Ishikawa (cell line): ENCODE measurements at regions not wholly inside any gene's neighbourhood (a gene's known extent, or its start where the extent isn't known, plus 50 kb on each side); places are given as distances from the start of the nearest gene placed in this dataset.

ENCODE experiments used
- CEBPB ChIP-seq: IDR thresholded peaks from 2 replicates; pipeline ENCODE4 v1.6.1; 2012
- CREB1 ChIP-seq: IDR thresholded peaks from 2 replicates; pipeline ENCODE4 v1.6.1; 2012; ENCODE audit warnings: low read depth
- EGR1 ChIP-seq: IDR thresholded peaks from 2 replicates; pipeline ENCODE4 v1.6.1; 2012
- EP300 ChIP-seq: IDR thresholded peaks from 2 replicates; pipeline ENCODE4 v1.6.1; 2012; ENCODE audit warnings: borderline replicate concordance
- FOXM1 ChIP-seq: IDR thresholded peaks from 2 replicates; pipeline ENCODE4 v1.6.1; 2012; ENCODE audit warnings: low read depth, borderline replicate concordance
- NFIC ChIP-seq: IDR thresholded peaks from 2 replicates; pipeline ENCODE4 v1.6.1; 2012
- RAD21 ChIP-seq: IDR thresholded peaks from 2 replicates; pipeline ENCODE4 v1.6.1; 2012; ENCODE audit warnings: low read depth
- TAF1 ChIP-seq: IDR thresholded peaks from 2 replicates; pipeline ENCODE4 v1.6.1; 2012; ENCODE audit warnings: low read depth, mild to moderate bottlenecking
- TCF12 ChIP-seq: IDR thresholded peaks from 2 replicates; pipeline ENCODE4 v1.6.1; 2012; ENCODE audit warnings: low read depth
- TEAD4 ChIP-seq: IDR thresholded peaks from 2 replicates; pipeline ENCODE4 v1.6.1; 2012
- YY1 ChIP-seq: IDR thresholded peaks from 2 replicates; pipeline ENCODE4 v1.6.1; 2012; ENCODE audit warnings: low read depth
- ZBTB7A ChIP-seq: IDR thresholded peaks from 2 replicates; pipeline ENCODE4 v1.6.1; 2012; ENCODE audit warnings: low read depth
- TF ChIP-seq, protein P1 (sequence below): IDR thresholded peaks from 2 replicates; pipeline ENCODE4 v1.6.1; 2012
- TF ChIP-seq, protein P2 (sequence below): IDR thresholded peaks from 2 replicates; pipeline ENCODE4 v1.6.1; 2012
- TF ChIP-seq, protein P3 (sequence below): IDR thresholded peaks from 2 replicates; pipeline ENCODE4 v1.6.1; 2012; ENCODE audit warnings: low read depth, mild to moderate bottlenecking

DNA sequence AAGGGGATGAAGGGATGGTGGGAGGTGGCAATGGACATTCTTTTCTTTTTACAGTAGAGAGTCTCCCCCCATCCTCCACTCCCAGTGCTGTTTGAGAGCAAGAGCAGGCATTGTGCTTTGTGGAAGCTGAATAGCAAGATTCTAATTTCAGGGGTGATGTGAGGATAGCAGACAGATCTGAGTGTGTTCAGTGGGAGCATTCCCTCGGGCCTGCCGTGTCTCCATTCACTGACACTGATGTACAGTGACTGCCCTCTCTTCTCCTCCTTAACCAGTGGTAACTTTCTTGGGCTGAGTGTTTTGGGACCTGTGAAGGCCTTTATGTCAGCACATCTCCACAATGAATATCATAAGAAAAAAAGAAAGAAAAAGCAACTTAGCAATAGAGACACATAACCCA is 396.6 kb upstream of the RPS6KA3 start:
- TF ChIP-seq TCF12 (no peak), NFIC (no peak)
- TF ChIP-seq, protein P1, sequence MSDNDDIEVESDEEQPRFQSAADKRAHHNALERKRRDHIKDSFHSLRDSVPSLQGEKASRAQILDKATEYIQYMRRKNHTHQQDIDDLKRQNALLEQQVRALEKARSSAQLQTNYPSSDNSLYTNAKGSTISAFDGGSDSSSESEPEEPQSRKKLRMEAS, result no peak
- TF ChIP-seq, protein P2, sequence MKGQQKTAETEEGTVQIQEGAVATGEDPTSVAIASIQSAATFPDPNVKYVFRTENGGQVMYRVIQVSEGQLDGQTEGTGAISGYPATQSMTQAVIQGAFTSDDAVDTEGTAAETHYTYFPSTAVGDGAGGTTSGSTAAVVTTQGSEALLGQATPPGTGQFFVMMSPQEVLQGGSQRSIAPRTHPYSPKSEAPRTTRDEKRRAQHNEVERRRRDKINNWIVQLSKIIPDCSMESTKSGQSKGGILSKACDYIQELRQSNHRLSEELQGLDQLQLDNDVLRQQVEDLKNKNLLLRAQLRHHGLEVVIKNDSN, result no peak

DNA sequence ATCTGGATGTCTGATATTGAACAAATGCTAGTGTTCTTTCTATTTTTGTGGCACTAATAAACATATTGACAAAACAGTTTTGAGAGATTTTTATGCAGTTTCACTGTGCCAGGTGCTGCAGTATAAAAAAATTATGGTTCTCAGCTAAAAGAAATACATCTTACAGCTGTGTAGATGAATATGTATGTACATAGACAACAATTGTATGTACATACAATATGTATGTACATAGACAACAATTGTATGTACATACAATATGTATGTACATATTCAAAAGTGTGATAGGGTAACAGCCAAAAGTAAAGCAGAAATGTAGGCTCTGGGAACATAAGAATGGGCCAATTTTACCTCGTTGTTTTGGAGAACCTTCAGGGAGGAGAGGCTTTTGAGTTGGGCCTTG is 390.0 kb upstream of the RPS6KA3 start:
- no peak for TF ChIP-seq TAF1
- no peak for TF ChIP-seq ZBTB7A
- no peak for TF ChIP-seq YY1
- TF ChIP-seq RAD21, result no peak
- TF ChIP-seq, protein P2, result no peak
- no peak for TF ChIP-seq EP300
- no peak for TF ChIP-seq FOXM1
- TF ChIP-seq CREB1, result no peak
- no peak for TF ChIP-seq TEAD4
- TF ChIP-seq CEBPB, result no peak

DNA sequence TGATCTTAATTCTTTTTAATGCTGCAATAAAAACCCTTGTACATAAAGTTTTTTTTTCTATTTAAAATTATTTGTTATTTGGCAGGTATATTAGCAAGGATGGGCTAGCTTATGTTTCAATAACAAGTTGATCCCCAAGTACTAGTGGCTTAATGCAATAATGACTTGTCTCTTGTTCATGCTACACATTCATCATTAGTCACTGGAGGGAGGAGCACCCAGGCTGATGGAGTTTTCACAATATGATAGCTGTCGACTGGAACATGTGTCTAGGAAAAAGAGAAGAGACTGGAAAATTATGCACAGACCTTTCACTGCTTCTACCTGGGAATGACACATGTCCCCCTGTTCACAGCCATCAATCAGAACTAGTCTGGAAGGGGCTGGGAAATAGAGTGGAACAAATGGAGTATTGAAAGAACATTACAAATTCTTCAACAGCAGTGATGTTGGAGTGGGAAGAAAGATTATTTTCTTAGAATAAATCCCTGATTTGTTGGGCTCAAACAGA is 387.9 kb upstream of the RPS6KA3 start:
- TF ChIP-seq TAF1, result no peak

DNA sequence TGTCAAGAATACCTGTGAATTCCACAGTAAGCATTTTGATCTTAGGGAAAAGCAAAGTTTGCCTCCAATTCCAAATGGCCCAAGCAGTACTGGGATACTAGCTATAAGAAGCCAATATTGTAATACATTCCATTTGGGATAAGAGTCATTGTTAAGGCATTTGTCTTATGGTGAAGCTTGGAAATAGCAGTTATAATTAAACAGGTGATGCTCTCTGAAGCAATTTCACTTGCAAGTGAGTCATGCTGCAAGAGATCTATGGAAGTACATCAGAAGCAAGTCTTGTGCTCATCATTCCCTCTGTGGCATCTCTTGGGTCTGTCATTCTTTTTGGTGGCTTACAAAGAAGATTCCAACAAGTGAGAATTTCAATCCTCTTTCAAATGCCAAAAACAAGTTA is 386.4 kb upstream of the RPS6KA3 start:
- TF ChIP-seq EGR1 (no peak), YY1 (no peak), NFIC (no peak), CREB1 (no peak), EP300 (no peak), TAF1 (no peak)
- TF ChIP-seq, protein P3, sequence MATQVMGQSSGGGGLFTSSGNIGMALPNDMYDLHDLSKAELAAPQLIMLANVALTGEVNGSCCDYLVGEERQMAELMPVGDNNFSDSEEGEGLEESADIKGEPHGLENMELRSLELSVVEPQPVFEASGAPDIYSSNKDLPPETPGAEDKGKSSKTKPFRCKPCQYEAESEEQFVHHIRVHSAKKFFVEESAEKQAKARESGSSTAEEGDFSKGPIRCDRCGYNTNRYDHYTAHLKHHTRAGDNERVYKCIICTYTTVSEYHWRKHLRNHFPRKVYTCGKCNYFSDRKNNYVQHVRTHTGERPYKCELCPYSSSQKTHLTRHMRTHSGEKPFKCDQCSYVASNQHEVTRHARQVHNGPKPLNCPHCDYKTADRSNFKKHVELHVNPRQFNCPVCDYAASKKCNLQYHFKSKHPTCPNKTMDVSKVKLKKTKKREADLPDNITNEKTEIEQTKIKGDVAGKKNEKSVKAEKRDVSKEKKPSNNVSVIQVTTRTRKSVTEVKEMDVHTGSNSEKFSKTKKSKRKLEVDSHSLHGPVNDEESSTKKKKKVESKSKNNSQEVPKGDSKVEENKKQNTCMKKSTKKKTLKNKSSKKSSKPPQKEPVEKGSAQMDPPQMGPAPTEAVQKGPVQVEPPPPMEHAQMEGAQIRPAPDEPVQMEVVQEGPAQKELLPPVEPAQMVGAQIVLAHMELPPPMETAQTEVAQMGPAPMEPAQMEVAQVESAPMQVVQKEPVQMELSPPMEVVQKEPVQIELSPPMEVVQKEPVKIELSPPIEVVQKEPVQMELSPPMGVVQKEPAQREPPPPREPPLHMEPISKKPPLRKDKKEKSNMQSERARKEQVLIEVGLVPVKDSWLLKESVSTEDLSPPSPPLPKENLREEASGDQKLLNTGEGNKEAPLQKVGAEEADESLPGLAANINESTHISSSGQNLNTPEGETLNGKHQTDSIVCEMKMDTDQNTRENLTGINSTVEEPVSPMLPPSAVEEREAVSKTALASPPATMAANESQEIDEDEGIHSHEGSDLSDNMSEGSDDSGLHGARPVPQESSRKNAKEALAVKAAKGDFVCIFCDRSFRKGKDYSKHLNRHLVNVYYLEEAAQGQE, result no peak
- TF ChIP-seq, protein P1, result no peak
- TF ChIP-seq, protein P2, result no peak

DNA sequence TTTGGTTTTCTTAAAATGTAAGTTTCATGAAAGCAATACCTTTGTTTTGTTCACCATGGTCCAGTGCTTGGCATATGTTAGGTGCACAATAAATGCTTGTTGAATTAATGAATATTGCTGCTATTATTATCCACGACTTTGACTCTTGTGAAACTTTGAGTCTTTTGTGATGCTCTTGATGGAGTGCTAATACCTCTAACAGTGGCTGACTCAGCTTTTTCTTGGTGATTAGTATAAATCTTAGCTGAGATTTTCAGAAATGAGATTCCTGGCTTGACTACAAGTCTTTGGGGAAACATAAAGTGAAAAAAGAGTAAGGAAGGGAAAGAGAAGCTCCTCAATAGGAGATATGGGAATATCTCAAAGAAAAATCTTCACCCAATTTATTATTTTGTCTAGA is 375.2 kb upstream of the RPS6KA3 start:
- TF ChIP-seq NFIC, result no peak
- TF ChIP-seq CREB1, result no peak
- TF ChIP-seq TCF12, result no peak
- TF ChIP-seq ZBTB7A, result no peak
- TF ChIP-seq EP300, result no peak
- TF ChIP-seq, protein P2, result no peak
- TF ChIP-seq RAD21, result no peak
- TF ChIP-seq TAF1, result no peak
- TF ChIP-seq FOXM1, result no peak
- TF ChIP-seq, protein P3, result no peak
- no peak for TF ChIP-seq YY1
- TF ChIP-seq TEAD4, result no peak
- TF ChIP-seq, protein P1, result no peak

DNA sequence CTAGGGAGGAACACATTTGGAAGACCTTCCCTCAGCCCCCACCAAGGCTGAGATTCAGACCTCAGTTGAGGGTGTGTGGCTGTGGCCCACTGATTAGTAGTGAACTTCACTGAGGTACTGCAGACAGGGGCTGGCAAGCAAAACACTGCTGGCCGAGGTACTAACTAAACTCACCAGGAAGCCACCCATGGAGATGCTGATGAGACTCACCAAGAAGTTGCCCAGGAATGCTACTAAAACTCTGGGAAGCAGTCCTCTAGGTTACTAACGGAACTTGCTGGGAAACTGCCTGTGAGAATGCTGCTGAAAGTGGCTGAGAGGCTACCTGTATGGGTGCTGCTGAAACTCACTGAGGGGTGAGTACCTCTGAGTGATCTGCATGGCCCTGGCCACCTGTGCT is 372.4 kb upstream of the RPS6KA3 start:
- TF ChIP-seq EGR1 (no peak), FOXM1 (no peak), NFIC (no peak), YY1 (no peak), RAD21 (no peak), TEAD4 (no peak)
